Epithelial cell of proximal tubule (primary cell): ENCODE measurements at regions not wholly inside any gene's neighbourhood (a gene's known extent, or its start where the extent isn't known, plus 50 kb on each side); places are given as distances from the start of the nearest gene placed in this dataset.

Experiments
- DNase-seq: peaks from one replicate; pipeline ENCODE4 v3.0.0-alpha.2; 2011; ENCODE audit warnings: low read depth
- H3K4me3 ChIP-seq: 2 replicates; pipeline ENCODE4 v1.5.1; 2011; ENCODE audit warnings: low read depth, mild to moderate bottlenecking, low read length
- CTCF ChIP-seq: conservative IDR thresholded peaks from 2 replicates; pipeline ENCODE4 v1.5.1; 2012; ENCODE audit warnings: low read depth, mild to moderate bottlenecking, low read length

- DNase-seq = no peak
Observed at GRCh38 chr4:176451443-176451842, 131.7 kb downstream of the SPCS3 start.

GRCh38 chr4:176453079-176453478 is 133.3 kb downstream of the SPCS3 start:
- no peak overlapping the region for H3K4me3 ChIP-seq
- no peak for TF ChIP-seq CTCF
- no peak for DNase-seq

More at GRCh38 chr4:176451443-176451842, 131.7 kb downstream of the SPCS3 start:
- TF ChIP-seq CTCF = no peak
- no peak overlapping the region for H3K4me3 ChIP-seq

GRCh38 chr4:176453658-176454057 is 133.9 kb downstream of the SPCS3 start:
- no peak for DNase-seq
- no peak for TF ChIP-seq CTCF
- no peak overlapping the region for H3K4me3 ChIP-seq

GRCh38 chr4:176464748-176465147 is 145.0 kb downstream of the SPCS3 start:
- TF ChIP-seq CTCF = no peak
- no peak for DNase-seq
- no peak overlapping the region for H3K4me3 ChIP-seq

- DNase-seq = no peak
- H3K4me3 ChIP-seq = no peak overlapping the region
- no peak for TF ChIP-seq CTCF
Observed at GRCh38 chr4:176467001-176467400, 147.2 kb downstream of the SPCS3 start.

- no peak for TF ChIP-seq CTCF
- DNase-seq = no peak
- H3K4me3 ChIP-seq = no peak overlapping the region
Observed at GRCh38 chr4:176469546-176469945, 149.8 kb downstream of the SPCS3 start.

- DNase-seq = no peak
- H3K4me3 ChIP-seq = no peak overlapping the region
- TF ChIP-seq CTCF = no peak
Observed at GRCh38 chr4:176470671-176471070, 150.9 kb downstream of the SPCS3 start.
